ENCODE measurements at regions not wholly inside any gene's neighbourhood (a gene's known extent, or its start where the extent isn't known, plus 50 kb on each side); places are given as distances from the start of the nearest gene placed in this dataset.

DNA sequence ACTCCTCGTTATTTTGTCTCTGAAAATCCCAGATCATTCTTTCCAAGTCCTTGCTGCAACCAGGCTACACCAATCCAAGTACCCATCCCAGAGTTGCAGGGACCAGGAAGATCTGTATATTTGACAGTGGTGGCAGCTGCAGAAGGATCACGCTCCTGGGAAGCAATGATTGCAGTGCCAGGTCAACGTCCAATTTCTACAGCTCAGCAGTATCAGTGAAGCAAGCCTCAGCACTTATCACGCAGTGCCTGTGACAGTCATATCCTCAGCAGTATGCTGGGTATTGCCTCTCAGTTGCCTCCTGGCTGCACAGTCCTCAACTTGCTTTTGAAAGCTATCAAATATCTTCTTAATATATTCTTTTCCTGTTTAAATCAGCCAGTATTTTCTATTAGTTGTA, 66.7 kb downstream of the BARHL2 start:
- no peak overlapping the region for H3K4me3 Mint-ChIP-seq
- peaks cover 0 to 2% of the 10 kb centered on the region in 2 donors for H3K9me3 Mint-ChIP-seq
- no peaks in the 10 kb centered on the region for H3K4me1 Mint-ChIP-seq (ENCODE audit: low read depth)
- no peaks in the 10 kb centered on the region for H3K36me3 Mint-ChIP-seq (ENCODE audit: insufficient read depth in 2 of 2)
- ATAC-seq (replicated peaks in 1 of 2) (no peak), DNase-seq (no peak)
- no peak overlapping the region for H3K27ac Mint-ChIP-seq
- H3K27me3 Mint-ChIP-seq (ENCODE audit: low read depth), result peaks cover 10% of the 10 kb centered on the region

DNA sequence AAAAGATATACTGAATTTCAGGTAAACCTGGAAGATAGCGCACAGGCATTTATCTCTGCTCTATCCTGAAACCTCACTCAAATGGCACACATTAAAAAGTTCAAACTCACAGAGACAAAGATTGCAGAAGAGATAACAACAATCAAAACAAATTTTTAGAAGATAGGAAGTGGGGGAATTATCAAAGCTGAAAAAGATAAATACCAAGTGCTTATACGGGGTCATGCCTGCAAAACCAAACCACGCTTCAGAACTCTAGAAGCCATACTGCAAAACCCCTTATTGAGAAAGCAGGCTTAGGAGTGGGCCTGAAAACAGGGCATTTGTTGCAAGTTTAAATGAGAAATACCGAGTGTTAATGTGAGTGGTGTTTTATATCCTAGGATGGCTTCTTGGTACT, 76.8 kb downstream of the BARHL2 start:
- Mint-ChIP-seq H3K27me3 (ENCODE audit: low read depth) (peaks cover 43% of the 10 kb centered on the region), H3K9me3 (no peaks in the 10 kb centered on the region), H3K36me3 (ENCODE audit: insufficient read depth in 2 of 2) (no peaks in the 10 kb centered on the region), H3K4me3 (no peak overlapping the region), H3K4me1 (ENCODE audit: low read depth) (no peaks in the 10 kb centered on the region), H3K27ac (no peak overlapping the region)
- DNase-seq, result no peak
- no peak for ATAC-seq (replicated peaks in 1 of 2)

DNA sequence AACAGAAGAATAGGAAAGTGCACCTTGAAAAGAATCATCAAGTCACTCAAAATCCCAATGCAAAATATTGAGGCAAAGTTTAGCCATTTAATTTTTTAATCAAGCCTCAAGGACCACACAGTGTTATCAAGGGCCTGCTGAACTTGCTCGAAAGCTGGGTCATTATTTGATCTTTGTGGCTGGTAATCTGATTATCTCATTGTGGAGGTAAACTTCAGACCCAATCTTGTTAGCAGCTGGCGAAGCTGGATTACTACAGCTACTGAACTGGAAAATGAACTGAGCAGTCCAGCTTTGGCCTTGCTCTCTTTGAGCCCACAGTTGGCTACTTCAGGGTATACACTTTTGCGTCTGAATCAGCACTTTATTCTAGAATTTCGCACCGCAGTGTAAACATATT, 94.4 kb downstream of the BARHL2 start:
- no peaks in the 10 kb centered on the region for H3K9me3 Mint-ChIP-seq

DNA sequence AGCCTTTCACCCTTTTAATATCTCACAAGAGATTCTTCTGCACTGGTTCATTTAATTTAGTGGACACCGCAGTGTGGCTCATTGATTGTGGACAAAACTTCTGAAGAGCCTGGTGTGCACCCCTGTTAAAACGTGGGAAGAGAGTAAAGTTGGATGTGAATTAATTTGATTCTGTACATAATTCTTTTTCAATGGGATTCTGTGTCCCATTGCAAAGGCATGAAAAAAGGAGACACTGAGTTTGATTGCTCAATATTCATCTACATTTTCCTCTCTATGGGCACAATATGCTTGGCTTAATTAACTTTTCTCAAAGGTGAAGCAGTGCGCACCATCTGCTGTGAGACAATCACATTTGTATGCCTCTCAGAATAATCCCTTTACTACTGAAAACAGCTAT, 95.1 kb downstream of the BARHL2 start:
- ATAC-seq (replicated peaks in 1 of 2), result no peak
- no peak overlapping the region for H3K4me3 Mint-ChIP-seq
- H3K27me3 Mint-ChIP-seq (ENCODE audit: low read depth), result peaks cover 6% of the 10 kb centered on the region

More for the DNA sequence above, 94.4 kb downstream of the BARHL2 start:
- Mint-ChIP-seq H3K27me3 (ENCODE audit: low read depth) (peaks cover 6% of the 10 kb centered on the region), H3K4me1 (ENCODE audit: low read depth) (no peaks in the 10 kb centered on the region), H3K36me3 (ENCODE audit: insufficient read depth in 2 of 2) (no peaks in the 10 kb centered on the region), H3K4me3 (no peak overlapping the region), H3K27ac (no peak overlapping the region)
- no peak for DNase-seq
- no peak for ATAC-seq (replicated peaks in 1 of 2)

DNA sequence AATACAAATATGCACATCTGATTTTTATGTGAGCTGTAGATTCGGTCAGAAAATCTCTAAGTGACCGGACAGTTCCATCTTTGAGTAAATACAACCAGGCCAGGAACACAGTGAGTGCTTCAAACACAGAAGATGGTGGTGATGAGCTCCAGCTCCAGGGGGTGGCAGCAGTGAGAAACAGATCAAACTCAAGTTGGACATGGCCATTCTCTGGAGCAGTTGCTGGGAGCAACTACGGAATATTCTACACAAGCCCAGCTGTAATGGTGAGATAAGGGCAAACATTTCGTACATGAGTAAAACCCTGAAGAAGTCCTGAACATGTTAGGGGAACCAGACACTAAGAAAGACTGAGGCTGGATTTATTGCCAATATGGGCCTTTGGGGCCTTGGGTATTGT, 100.7 kb downstream of the BARHL2 start:
- no peaks in the 10 kb centered on the region for H3K4me1 Mint-ChIP-seq (ENCODE audit: low read depth)
- ATAC-seq (replicated peaks in 1 of 2) (no peak), DNase-seq (no peak)
- no peak overlapping the region for H3K4me3 Mint-ChIP-seq
- no peak overlapping the region for H3K27ac Mint-ChIP-seq
- H3K36me3 Mint-ChIP-seq (ENCODE audit: insufficient read depth in 2 of 2), result no peaks in the 10 kb centered on the region
- no peaks in the 10 kb centered on the region for H3K9me3 Mint-ChIP-seq
- no peaks in the 10 kb centered on the region for H3K27me3 Mint-ChIP-seq (ENCODE audit: low read depth)

More for the DNA sequence above, 95.1 kb downstream of the BARHL2 start:
- H3K9me3 Mint-ChIP-seq, result no peaks in the 10 kb centered on the region
- no peak overlapping the region for H3K27ac Mint-ChIP-seq
- H3K36me3 Mint-ChIP-seq (ENCODE audit: insufficient read depth in 2 of 2), result no peaks in the 10 kb centered on the region
- no peaks in the 10 kb centered on the region for H3K4me1 Mint-ChIP-seq (ENCODE audit: low read depth)
- no peak for DNase-seq

DNA sequence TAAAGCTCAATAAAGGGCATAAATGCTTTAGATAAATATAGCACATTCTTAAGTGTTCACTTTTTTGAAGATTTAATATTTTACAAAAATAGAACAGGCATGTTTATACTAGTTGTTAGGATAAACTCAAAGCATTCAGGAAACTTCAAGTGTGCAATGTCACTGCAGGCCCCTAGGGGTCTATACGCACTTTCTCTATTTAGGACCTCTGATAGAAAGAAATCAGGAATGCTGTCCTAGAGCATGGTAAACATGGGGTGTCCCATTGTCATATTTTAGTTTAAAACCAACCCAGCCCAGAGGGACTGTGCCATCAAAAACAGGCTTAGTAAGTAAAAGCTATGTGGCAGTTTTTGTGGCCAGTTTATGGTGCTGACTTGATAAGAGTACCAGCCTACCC, 102.2 kb downstream of the BARHL2 start:
- ATAC-seq (replicated peaks in 1 of 2), result no peak
- Mint-ChIP-seq H3K4me1 (ENCODE audit: low read depth) (no peaks in the 10 kb centered on the region), H3K9me3 (no peaks in the 10 kb centered on the region), H3K4me3 (no peak overlapping the region), H3K27ac (no peak overlapping the region), H3K36me3 (ENCODE audit: insufficient read depth in 2 of 2) (no peaks in the 10 kb centered on the region), H3K27me3 (ENCODE audit: low read depth) (no peaks in the 10 kb centered on the region)
- DNase-seq, result no peak

DNA sequence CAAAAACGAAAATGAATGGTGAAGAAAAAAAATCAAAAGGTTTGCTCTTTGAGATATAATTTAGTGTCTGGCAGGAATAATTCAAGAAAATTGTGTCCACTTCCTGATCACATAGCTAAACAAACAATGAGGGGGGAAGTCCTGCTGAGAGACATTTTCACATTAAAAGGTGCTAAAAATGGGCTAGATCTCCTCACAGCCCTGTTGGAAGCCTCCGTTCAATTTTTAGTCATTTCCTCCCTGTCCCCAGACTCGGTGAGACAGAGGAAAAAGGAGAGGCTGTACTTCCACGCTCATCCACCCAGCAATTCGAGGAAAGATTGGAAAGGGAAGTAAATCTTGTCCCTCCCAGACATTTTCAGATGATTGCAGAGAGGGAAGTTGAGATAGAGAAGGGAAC, 103.7 kb downstream of the BARHL2 start:
- H3K4me1 Mint-ChIP-seq (ENCODE audit: low read depth), result no peaks in the 10 kb centered on the region
- no peak for ATAC-seq (replicated peaks in 1 of 2)
- H3K27me3 Mint-ChIP-seq (ENCODE audit: low read depth), result no peaks in the 10 kb centered on the region
- no peak for DNase-seq
- H3K4me3 Mint-ChIP-seq, result no peak overlapping the region
- no peaks in the 10 kb centered on the region for H3K36me3 Mint-ChIP-seq (ENCODE audit: insufficient read depth in 2 of 2)
- H3K9me3 Mint-ChIP-seq, result no peaks in the 10 kb centered on the region
- H3K27ac Mint-ChIP-seq, result no peak overlapping the region

DNA sequence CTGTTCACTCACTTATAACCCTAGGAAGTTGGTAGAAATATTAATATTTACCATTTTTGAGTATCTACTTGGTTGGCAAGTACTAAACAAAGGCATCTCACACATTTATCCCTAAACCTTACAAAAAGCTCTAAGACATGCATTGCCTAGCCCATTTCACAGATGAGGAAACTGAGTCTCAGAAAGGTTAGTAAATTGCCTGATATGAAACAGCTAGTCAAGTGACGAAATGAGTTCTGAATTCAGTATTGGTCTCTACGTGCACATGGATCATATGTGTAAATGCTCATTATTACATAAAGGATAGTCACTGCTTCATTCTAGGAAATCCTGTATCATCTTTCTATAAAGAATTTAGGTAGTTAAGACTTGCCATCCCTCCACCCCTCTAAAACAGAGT, 105.1 kb downstream of the BARHL2 start:
- no peaks in the 10 kb centered on the region for H3K36me3 Mint-ChIP-seq (ENCODE audit: insufficient read depth in 2 of 2)
- no peaks in the 10 kb centered on the region for H3K9me3 Mint-ChIP-seq
- no peak overlapping the region for H3K4me3 Mint-ChIP-seq
- DNase-seq (no peak), ATAC-seq (replicated peaks in 1 of 2) (no peak)
- no peaks in the 10 kb centered on the region for H3K4me1 Mint-ChIP-seq (ENCODE audit: low read depth)
- no peaks in the 10 kb centered on the region for H3K27me3 Mint-ChIP-seq (ENCODE audit: low read depth)
- no peak overlapping the region for H3K27ac Mint-ChIP-seq

DNA sequence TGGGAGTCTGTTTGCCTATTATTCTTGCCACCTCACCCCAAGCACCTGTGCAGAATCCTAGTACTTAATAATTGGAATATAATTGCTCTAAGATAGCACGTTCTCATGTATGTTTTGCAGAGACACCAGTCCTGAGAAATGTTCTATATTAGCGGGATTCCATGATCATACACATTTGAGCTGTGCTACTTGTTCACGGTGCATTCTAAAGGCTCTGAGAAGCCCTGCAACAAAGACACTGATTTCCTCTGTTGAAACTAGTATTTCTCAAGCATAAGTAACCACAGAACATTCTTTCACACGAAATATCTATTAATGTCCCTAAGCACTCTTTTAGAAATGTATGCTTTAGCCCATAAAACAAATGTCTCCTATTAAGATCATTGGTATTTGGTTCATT, 109.4 kb downstream of the BARHL2 start:
- H3K4me1 Mint-ChIP-seq (ENCODE audit: low read depth), result no peaks in the 10 kb centered on the region
- no peaks in the 10 kb centered on the region for H3K9me3 Mint-ChIP-seq
- no peaks in the 10 kb centered on the region for H3K36me3 Mint-ChIP-seq (ENCODE audit: insufficient read depth in 2 of 2)
- no peak for DNase-seq
- no peak overlapping the region for H3K4me3 Mint-ChIP-seq
- ATAC-seq (replicated peaks in 1 of 2), result no peak
- no peak overlapping the region for H3K27ac Mint-ChIP-seq
- H3K27me3 Mint-ChIP-seq (ENCODE audit: low read depth), result no peaks in the 10 kb centered on the region

DNA sequence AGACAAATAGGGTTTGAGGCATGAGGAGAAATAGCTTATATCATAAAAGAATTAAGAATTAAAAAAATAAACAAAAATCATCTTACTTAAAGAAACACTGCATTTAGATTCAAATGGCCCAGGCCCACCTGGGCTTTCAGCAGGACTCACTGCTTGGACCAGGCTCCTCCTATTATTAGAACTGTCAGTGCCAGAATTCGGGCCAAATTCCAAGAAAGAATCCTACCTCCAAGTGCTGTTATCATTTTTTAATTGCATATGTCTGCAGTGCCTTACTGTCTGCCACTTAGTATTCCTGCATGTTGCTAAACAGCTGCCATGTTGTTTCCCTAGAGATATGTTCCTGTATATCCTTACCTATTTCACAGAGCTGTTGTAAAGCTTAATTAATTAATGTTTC, 112.0 kb downstream of the BARHL2 start:
- Mint-ChIP-seq H3K4me3 (no peak overlapping the region), H3K27me3 (ENCODE audit: low read depth) (no peaks in the 10 kb centered on the region), H3K4me1 (ENCODE audit: low read depth) (no peaks in the 10 kb centered on the region), H3K9me3 (no peaks in the 10 kb centered on the region), H3K27ac (no peak overlapping the region), H3K36me3 (ENCODE audit: insufficient read depth in 2 of 2) (no peaks in the 10 kb centered on the region)
- ATAC-seq (replicated peaks in 1 of 2) (no peak), DNase-seq (no peak)

DNA sequence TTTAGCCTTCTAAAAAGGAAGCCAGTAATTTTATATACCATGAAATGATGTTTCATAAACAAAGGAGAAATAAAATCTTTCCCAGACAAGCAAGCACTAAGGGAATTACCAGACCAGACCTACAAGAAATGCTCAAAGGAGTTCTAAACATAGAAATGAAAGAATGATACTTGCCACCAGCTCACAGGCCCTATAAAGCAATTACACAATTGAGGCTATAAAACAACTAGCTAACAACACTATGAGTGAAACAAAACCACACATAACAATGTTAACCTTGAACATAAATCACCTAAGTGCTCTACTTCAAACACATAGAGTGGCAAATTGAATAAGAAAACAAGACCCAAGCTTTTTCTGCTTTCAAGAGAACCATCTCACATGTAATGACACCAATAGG, 123.8 kb downstream of the BARHL2 start:
- ATAC-seq (replicated peaks in 1 of 2) (no peak), DNase-seq (no peak)
- H3K27me3 Mint-ChIP-seq (ENCODE audit: low read depth), result peaks cover 7% of the 10 kb centered on the region
- no peak overlapping the region for H3K27ac Mint-ChIP-seq
- peaks cover 6% of the 10 kb centered on the region in 2 donors for H3K36me3 Mint-ChIP-seq (ENCODE audit: insufficient read depth in 2 of 2)
- H3K9me3 Mint-ChIP-seq, result peaks cover 5 to 8% of the 10 kb centered on the region in 2 donors
- no peaks in the 10 kb centered on the region for H3K4me1 Mint-ChIP-seq (ENCODE audit: low read depth)
- H3K4me3 Mint-ChIP-seq, result no peak overlapping the region

DNA sequence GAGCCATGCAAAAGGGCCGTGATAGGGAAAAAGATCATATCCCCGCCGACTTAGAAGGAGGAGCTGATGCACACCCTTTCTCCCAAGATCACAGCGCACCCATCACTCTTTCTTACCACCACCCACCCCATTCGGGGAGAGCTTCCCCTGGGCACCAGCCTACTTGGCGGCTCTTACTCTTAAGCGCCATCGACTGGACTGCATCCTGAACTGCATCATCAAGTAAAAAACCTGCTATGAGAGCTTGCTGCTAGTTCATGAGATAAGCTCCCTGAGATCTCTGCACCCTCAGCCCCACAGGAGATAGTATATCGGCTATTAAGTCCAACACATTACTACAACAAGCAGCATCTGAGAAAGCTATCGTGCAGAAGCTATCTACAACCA, 125.1 kb downstream of the BARHL2 start:
- Mint-ChIP-seq H3K27me3 (ENCODE audit: low read depth) (peaks cover 14% of the 10 kb centered on the region), H3K9me3 (peaks cover 4 to 5% of the 10 kb centered on the region in 2 donors), H3K27ac (no peak overlapping the region), H3K36me3 (ENCODE audit: insufficient read depth in 2 of 2) (peaks cover 3 to 6% of the 10 kb centered on the region in 2 donors), H3K4me3 (no peak overlapping the region), H3K4me1 (ENCODE audit: low read depth) (no peaks in the 10 kb centered on the region)
- no peak for ATAC-seq (replicated peaks in 1 of 2)
- DNase-seq, result no peak

DNA sequence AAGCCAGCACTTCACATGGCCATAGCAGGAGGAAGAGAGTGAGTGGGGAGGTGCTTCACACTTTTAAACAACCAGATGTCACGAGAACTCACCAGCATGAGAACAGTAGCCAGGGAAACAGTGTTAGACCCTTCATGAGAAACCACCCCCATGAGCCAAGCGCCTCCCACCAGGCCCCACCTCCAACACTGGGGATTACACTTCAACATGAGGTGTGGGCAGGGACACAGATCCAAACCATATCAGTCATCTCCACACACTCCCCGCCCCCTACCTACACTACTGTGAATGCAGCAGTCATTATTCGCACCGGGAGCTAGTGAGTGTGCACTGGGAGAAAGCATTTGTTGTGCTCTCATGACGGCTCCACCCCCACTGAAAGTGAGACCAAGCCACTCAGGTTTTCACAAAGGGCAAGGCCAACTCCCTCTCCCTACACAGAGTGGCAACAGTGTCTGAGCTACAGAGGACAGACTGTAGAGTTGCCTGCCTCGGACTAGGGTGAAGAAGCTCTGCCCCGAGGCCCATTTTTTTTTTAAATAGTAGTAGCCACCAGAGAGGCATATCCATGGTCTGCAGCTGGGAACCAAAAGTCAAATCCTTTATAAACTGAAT, 125.6 kb downstream of the BARHL2 start:
- peaks cover 3 to 6% of the 10 kb centered on the region in 2 donors for H3K36me3 Mint-ChIP-seq (ENCODE audit: insufficient read depth in 2 of 2)
- DNase-seq, result no peak
- H3K4me1 Mint-ChIP-seq (ENCODE audit: low read depth), result no peaks in the 10 kb centered on the region
- peaks cover 19% of the 10 kb centered on the region for H3K27me3 Mint-ChIP-seq (ENCODE audit: low read depth)
- ATAC-seq (replicated peaks in 1 of 2), result no peak
- H3K27ac Mint-ChIP-seq, result no peak overlapping the region
- H3K9me3 Mint-ChIP-seq, result peaks cover 4 to 5% of the 10 kb centered on the region in 2 donors
- no peak overlapping the region for H3K4me3 Mint-ChIP-seq

DNA sequence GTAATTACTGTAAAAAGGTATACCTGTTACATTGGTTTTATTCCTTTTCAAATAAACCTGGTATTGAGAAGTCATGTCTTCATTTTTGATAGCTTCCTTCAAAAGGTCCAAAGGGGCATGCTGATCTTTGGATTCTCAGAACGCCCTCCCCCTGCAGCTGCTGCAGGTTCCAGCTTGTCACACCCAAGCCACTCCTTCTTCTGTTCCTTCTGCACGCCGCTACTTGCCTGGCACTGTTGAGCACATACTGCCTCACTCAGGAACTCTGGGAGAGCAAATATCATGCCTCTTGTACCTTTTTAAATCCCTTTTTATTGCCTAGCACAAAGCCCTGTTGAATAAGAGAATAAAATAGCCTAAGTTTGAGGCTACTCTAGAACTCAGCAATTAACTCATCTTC, 136.9 kb downstream of the BARHL2 start:
- Mint-ChIP-seq H3K4me3 (no peak overlapping the region), H3K27ac (no peak overlapping the region), H3K36me3 (ENCODE audit: insufficient read depth in 2 of 2) (no peaks in the 10 kb centered on the region), H3K9me3 (no peaks in the 10 kb centered on the region), H3K27me3 (ENCODE audit: low read depth) (peaks cover 7% of the 10 kb centered on the region), H3K4me1 (ENCODE audit: low read depth) (no peaks in the 10 kb centered on the region)
- no peak for DNase-seq
- no peak for ATAC-seq (replicated peaks in 1 of 2)

Measured in activated T-cell treated with anti-CD3 and anti-CD28 coated beads, Interleukin-2, amount 50 U/mL, for 72 hours (primary cell).